Right atrium auricular region (tissue), 2 donors: ENCODE measurements at regions not wholly inside any gene's neighbourhood (a gene's known extent, or its start where the extent isn't known, plus 50 kb on each side); places are given as distances from the start of the nearest gene placed in this dataset.

ENCODE experiments used
- DNase-seq: peaks from one replicate; pipeline ENCODE4 v3.0.0-alpha.2; 2019; ENCODE audit warnings: low spot score
- H3K27ac ChIP-seq, 2 donors: fragments of 200-600 bp; sonication (generic); 1 replicate in 1 of 2; 2 replicates in 1 of 2; pipeline ENCODE4 v1.5.1; 2016 to 2019
- H3K27me3 ChIP-seq, 2 donors: fragments of 200-600 bp; sonication (generic); one replicate each; pipeline versions ENCODE4 v1.5.1 to v1.6.0; 2017 to 2019
- H3K36me3 ChIP-seq: fragments of 200-600 bp; sonication (generic); one replicate; pipeline ENCODE4 v1.5.1; 2016
- H3K4me1 ChIP-seq, 2 donors: fragments of 200-600 bp; sonication (generic); one replicate each; pipeline versions ENCODE4 v1.5.1 to v1.6.0; 2017 to 2019
- H3K4me3 ChIP-seq, 2 donors: fragments of 200-600 bp; sonication (generic); 1 replicate in 1 of 2; 2 replicates in 1 of 2; pipeline ENCODE4 v1.5.1; 2017 to 2019; ENCODE audit warnings: mild to moderate bottlenecking in 1 of 2, moderate library complexity in 1 of 2
- H3K9me3 ChIP-seq, 2 donors: fragments of 200-600 bp; sonication (generic); one replicate each; pipeline ENCODE4 v1.5.1; 2019
- TF ChIP-seq, protein P1 (sequence below), 2 donors: fragments of 200-600 bp; sonication (generic); IDR thresholded peaks; one replicate each; pipeline ENCODE4 v1.5.1; 2019; ENCODE audit warnings: antibody characterized with exemption in 2 of 2

- no peak overlapping the region for H3K27ac ChIP-seq
- DNase-seq: no peak
- TF ChIP-seq, protein P1, sequence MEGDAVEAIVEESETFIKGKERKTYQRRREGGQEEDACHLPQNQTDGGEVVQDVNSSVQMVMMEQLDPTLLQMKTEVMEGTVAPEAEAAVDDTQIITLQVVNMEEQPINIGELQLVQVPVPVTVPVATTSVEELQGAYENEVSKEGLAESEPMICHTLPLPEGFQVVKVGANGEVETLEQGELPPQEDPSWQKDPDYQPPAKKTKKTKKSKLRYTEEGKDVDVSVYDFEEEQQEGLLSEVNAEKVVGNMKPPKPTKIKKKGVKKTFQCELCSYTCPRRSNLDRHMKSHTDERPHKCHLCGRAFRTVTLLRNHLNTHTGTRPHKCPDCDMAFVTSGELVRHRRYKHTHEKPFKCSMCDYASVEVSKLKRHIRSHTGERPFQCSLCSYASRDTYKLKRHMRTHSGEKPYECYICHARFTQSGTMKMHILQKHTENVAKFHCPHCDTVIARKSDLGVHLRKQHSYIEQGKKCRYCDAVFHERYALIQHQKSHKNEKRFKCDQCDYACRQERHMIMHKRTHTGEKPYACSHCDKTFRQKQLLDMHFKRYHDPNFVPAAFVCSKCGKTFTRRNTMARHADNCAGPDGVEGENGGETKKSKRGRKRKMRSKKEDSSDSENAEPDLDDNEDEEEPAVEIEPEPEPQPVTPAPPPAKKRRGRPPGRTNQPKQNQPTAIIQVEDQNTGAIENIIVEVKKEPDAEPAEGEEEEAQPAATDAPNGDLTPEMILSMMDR (IDR thresholded peaks at IDR 0.05): no peak
- peaks cover 0 to 17% of the 10 kb centered on the region in 2 donors for H3K9me3 ChIP-seq
- H3K36me3 ChIP-seq: no peaks in the 10 kb centered on the region
- H3K4me1 ChIP-seq: no peaks in the 10 kb centered on the region
- H3K4me3 ChIP-seq: no peak overlapping the region
- H3K27me3 ChIP-seq: no peaks in the 10 kb centered on the region
These were observed 89.0 kb downstream of the MXRA5 start for GRCh38 chrX:3257471-3257870.

DNA sequence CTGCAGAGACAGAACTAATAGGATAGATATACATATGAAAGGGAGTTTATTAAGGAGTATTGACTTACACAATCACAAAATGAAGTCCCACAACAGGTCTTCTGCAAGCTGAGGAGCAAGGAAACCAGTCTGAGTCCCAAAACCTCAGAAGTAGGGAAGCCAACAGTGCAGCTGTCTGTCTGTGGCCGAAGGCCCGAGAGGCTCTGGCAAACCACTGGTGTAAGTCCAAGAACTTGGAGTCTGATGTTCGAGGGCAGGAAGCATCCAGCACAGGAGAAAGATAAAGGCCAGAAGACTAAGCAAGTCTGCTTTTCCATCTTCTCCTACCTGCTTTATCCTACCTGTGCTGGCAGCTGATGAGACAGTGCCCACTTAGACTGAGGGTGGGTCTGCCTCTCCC is 89.6 kb downstream of the MXRA5 start:
- Histone ChIP-seq H3K27ac (no peak overlapping the region), H3K9me3 (peaks cover 0 to 11% of the 10 kb centered on the region in 2 donors), H3K27me3 (no peaks in the 10 kb centered on the region), H3K4me1 (no peaks in the 10 kb centered on the region), H3K36me3 (no peaks in the 10 kb centered on the region), H3K4me3 (no peak overlapping the region)
- TF ChIP-seq, protein P1 (IDR thresholded peaks at IDR 0.05): no peak
- DNase-seq: no peak

DNA sequence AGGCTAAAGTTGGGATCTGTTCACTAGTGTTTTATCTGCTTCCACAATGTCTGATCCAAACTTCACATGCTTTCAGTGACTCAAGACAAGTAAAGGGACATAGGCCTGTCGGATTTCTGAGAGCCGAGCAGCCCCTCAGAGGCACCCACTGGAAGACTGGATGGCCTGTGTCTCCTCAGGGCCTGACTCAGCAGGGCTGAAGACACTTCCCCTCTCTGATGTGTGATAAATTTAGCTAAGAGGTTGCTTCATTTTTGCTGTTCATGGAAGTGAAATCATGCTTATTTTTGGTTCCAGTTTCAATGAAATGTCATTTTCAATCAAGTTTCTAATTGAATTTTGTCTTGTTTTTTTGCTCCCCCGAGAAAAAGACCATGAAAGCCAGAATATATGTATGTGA is 93.7 kb downstream of the MXRA5 start:
- H3K4me3 ChIP-seq: no peak overlapping the region
- no peaks in the 10 kb centered on the region for H3K27me3 ChIP-seq
- DNase-seq: no peak
- no peaks in the 10 kb centered on the region for H3K9me3 ChIP-seq
- no peaks in the 10 kb centered on the region for H3K4me1 ChIP-seq
- TF ChIP-seq, protein P1 (IDR thresholded peaks at IDR 0.05): no peak
- no peaks in the 10 kb centered on the region for H3K36me3 ChIP-seq
- no peak overlapping the region for H3K27ac ChIP-seq

GRCh38 chrX:3250966-3251365 is 95.5 kb downstream of the MXRA5 start:
- no peak overlapping the region for H3K27ac ChIP-seq
- no peaks in the 10 kb centered on the region for H3K4me1 ChIP-seq

DNA sequence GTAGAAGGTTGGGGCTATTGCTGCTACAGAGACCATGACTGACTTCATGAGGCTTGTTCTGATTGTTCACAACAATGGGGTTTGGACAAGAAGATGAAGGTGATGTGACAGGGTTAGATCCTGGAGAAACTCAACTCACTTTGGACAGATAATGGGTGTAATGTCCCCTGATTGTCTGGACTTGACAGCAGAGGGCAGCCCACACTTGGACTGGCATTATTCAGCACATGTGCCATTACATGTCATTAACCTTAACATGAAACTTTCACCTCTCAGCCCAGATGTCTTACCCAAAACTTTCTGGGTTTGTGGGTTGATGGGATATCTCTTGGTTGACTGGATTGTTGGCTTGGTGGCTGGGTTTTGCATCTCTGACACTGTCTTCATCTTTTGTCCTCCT is 101.5 kb downstream of the MXRA5 start:
- DNase-seq: no peak
- H3K27ac ChIP-seq: no peak overlapping the region
- H3K36me3 ChIP-seq: no peaks in the 10 kb centered on the region
- TF ChIP-seq, protein P1 (IDR thresholded peaks at IDR 0.05): peak in 1 of 2 donors; percentile 25
- H3K9me3 ChIP-seq: no peaks in the 10 kb centered on the region
- no peaks in the 10 kb centered on the region for H3K27me3 ChIP-seq
- H3K4me1 ChIP-seq: no peaks in the 10 kb centered on the region
- no peak overlapping the region for H3K4me3 ChIP-seq

More at GRCh38 chrX:3250966-3251365, 95.5 kb downstream of the MXRA5 start:
- Histone ChIP-seq H3K36me3 (no peaks in the 10 kb centered on the region), H3K4me3 (no peak overlapping the region), H3K27me3 (no peaks in the 10 kb centered on the region), H3K9me3 (no peaks in the 10 kb centered on the region)
- DNase-seq: no peak
- TF ChIP-seq, protein P1 (IDR thresholded peaks at IDR 0.05): no peak

- DNase-seq: no peak
- H3K27me3 ChIP-seq: no peaks in the 10 kb centered on the region
- TF ChIP-seq, protein P1 (IDR thresholded peaks at IDR 0.05): no peak
- no peaks in the 10 kb centered on the region for H3K4me1 ChIP-seq
- no peaks in the 10 kb centered on the region for H3K36me3 ChIP-seq
- no peak overlapping the region for H3K4me3 ChIP-seq
- no peaks in the 10 kb centered on the region for H3K9me3 ChIP-seq
- H3K27ac ChIP-seq: no peak overlapping the region
These were observed 102.2 kb downstream of the MXRA5 start for GRCh38 chrX:3244203-3244743.
